H1 (cell line): ENCODE measurements at regions not wholly inside any gene's neighbourhood (a gene's known extent, or its start where the extent isn't known, plus 50 kb on each side); places are given as distances from the start of the nearest gene placed in this dataset.

Experiments used
- FOSL1 ChIP-seq: IDR thresholded peaks from 2 replicates; pipeline ENCODE4 v1.6.1; 2011; ENCODE audit warnings: mild to moderate bottlenecking, low read depth, low read length, moderate library complexity; ENCODE audit not compliant: insufficient read depth
- HDAC6 ChIP-seq: IDR thresholded peaks from one replicate; pipeline ENCODE4 v1.7.1; 2012; ENCODE audit warnings: low read depth, mild to moderate bottlenecking, inconsistent platforms, low read length, moderate library complexity
- POLR2A ChIP-seq, 2 experiments: IDR thresholded peaks; 1 replicate in 1 of 2; 2 replicates in 1 of 2; pipeline ENCODE4 v1.6.1; 2011; ENCODE audit warnings: low read depth in 2 of 2, low read length in 2 of 2, mild to moderate bottlenecking in 2 of 2; ENCODE audit errors: control extremely low read depth in 1 of 2
- RNF2 ChIP-seq: fragments of 200-900, 300-1000 bp; sonication (generic); IDR thresholded peaks from 2 replicates; pipeline ENCODE4 v1.7.1; 2016; ENCODE audit warnings: borderline replicate concordance, low read depth, mild to moderate bottlenecking, antibody characterized with exemption, low read length; ENCODE audit not compliant: poor library complexity, severe bottlenecking; ENCODE audit errors: missing control alignments
- SAP30 ChIP-seq: fragments of 300-600 bp; sonication (generic); IDR thresholded peaks from 2 replicates; pipeline ENCODE4 v1.7.1; 2012; ENCODE audit warnings: low read length, moderate library complexity, mild to moderate bottlenecking, inconsistent platforms; ENCODE audit not compliant: insufficient read depth, insufficient replicate concordance
- SP2 ChIP-seq: IDR thresholded peaks from 2 replicates; pipeline ENCODE4 v1.6.1; 2012; ENCODE audit warnings: mild to moderate bottlenecking, low read length, inconsistent platforms
- TCF12 ChIP-seq: IDR thresholded peaks from 2 replicates; pipeline ENCODE4 v1.6.1; 2011; ENCODE audit warnings: low read depth, mild to moderate bottlenecking, low read length
- TF ChIP-seq, protein P1 (sequence below): IDR thresholded peaks from 2 replicates; pipeline ENCODE4 v1.6.1; 2012; ENCODE audit warnings: inconsistent platforms

DNA sequence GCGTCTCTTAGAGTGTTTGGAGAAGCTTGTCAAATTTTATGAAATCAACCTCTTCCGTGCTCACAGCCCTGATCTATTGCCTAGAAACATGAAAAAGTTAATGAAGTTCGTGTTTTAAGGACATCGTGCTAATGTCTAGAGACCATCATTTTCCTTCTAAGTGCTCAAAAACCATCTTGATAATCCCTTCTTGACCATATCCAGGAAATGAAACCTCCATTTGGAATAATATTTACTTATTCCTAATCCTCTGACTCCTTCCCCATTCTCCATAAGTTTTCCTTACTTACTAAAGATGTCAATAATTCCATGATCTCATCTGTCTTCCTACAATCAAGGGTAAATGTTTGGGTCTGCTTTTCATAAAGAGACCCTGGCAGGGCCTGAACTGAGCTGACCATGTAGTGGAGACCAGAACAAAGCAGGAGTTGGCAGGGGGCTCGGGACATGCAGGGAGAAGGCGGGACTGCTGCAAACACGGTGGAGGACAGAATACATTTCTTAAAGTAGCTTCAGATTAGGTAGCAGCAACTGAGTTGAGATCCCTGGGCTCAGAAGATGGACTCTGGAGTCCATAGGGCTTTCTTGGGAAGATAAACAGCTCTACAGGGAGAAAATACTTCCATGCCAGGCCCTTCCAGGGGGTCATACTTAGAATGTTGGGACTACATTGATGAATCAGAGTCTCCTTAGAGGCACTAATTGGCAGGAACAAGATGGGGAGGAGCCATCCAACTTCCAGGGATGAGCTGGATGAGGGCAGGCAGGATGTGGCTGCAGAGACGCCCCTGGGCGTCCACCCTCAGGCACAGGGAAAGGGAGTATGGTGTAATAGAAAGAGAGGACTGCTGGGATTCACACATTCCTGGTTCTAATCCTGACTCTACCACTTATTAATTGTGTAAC lies 100.7 kb downstream of the RIN2 start (continued):
- no peak for TF ChIP-seq RNF2
- TF ChIP-seq TCF12: no peak
- no peak for TF ChIP-seq SP2
- TF ChIP-seq SAP30: no peak
- TF ChIP-seq, protein P1, sequence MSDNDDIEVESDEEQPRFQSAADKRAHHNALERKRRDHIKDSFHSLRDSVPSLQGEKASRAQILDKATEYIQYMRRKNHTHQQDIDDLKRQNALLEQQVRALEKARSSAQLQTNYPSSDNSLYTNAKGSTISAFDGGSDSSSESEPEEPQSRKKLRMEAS: no peak
- no peak for TF ChIP-seq POLR2A (IDR thresholded peaks at IDR 0.05; ENCODE audit: control extremely low read depth in 1 of 2, low read depth in 2 of 2, low read length in 2 of 2)
- no peak for TF ChIP-seq FOSL1
- no peak for TF ChIP-seq HDAC6
